GM13976 (cell line): ENCODE measurements at regions not wholly inside any gene's neighbourhood (a gene's known extent, or its start where the extent isn't known, plus 50 kb on each side); places are given as distances from the start of the nearest gene placed in this dataset.

Source experiments
- DNase-seq: peaks from one replicate; pipeline ENCODE4 v3.0.0; 2012; ENCODE audit warnings: low spot score
- CTCF ChIP-seq: IDR thresholded peaks from 2 replicates; pipeline ENCODE4 v1.5.1; 2012; ENCODE audit warnings: borderline replicate concordance, mild to moderate bottlenecking; ENCODE audit not compliant: insufficient read depth; ENCODE audit errors: extremely low read depth, missing control alignments, control extremely low read depth
- in situ Hi-C: fragments of 300-500 bp; cut with MboI; formaldehyde crosslinking; loops from one replicate; pipeline ENCODE4 v1.12.0; 2022; ENCODE audit warnings: low sequenced_read_pairs, mixed read lengths, inconsistent platforms; ENCODE audit not compliant: unreplicated experiment

- no peak for DNase-seq
- no peak for TF ChIP-seq CTCF
- in situ Hi-C loops = no loop called here
These were observed 96.8 kb upstream of the PJA2 start for GRCh38 chr5:109506556-109506955.

- no peak for TF ChIP-seq CTCF
- in situ Hi-C loops = no loop called here
- no peak for DNase-seq
These were observed 86.3 kb upstream of the PJA2 start for GRCh38 chr5:109496112-109496511.

GRCh38 chr5:109487753-109488420 lies 78.1 kb upstream of the PJA2 start:
- no peak for DNase-seq
- in situ Hi-C loops = no loop called here
- no peak for TF ChIP-seq CTCF

GRCh38 chr5:109486200-109486804 lies 76.5 kb upstream of the PJA2 start:
- no peak for TF ChIP-seq CTCF
- DNase-seq = no peak
- in situ Hi-C loops = no loop called here

GRCh38 chr5:109485030-109485429 lies 75.3 kb upstream of the PJA2 start:
- in situ Hi-C loops = no loop called here
- no peak for TF ChIP-seq CTCF
- DNase-seq = no peak

GRCh38 chr5:109484597-109484996 lies 74.8 kb upstream of the PJA2 start:
- TF ChIP-seq CTCF = no peak
- DNase-seq = no peak
- in situ Hi-C loops = no loop called here

- in situ Hi-C loops = no loop called here
- DNase-seq = no peak
- TF ChIP-seq CTCF = no peak
These were observed 73.7 kb upstream of the PJA2 start for GRCh38 chr5:109483395-109483971.
